ENCODE measurements at regions not wholly inside any gene's neighbourhood (a gene's known extent, or its start where the extent isn't known, plus 50 kb on each side); places are given as distances from the start of the nearest gene placed in this dataset.
"Not testable (repeated sequence)": the region's sequence is repeated elsewhere in the genome, so short reads cannot be mapped to it uniquely, and the experiment has no call there.

DNA sequence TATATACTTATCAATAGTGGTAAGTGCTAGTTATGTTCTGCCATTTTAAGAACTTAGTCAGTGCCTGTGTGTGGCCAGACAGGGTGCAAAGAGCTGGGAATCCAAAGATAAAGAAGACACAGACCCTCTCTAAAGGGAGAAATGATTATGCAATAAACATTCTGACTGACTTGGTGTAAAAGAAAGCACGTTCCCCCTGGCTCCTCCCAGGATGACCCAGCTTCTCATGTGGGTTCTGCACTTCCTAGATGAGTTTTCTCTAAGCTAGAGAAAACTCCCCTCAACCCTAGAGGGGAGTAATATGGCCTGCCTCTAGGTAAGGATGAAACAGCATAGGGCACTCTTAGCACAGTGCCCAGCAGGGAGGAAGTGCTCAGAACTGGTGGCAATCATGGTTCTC lies 231.2 kb downstream of the VRK1 start:
- DNase-seq (ENCODE audit: low read depth, low spot score) = no peak

GRCh38 chr14:97029800-97030199 lies 232.6 kb downstream of the VRK1 start:
- DNase-seq (ENCODE audit: low read depth, low spot score) = no peak

DNA sequence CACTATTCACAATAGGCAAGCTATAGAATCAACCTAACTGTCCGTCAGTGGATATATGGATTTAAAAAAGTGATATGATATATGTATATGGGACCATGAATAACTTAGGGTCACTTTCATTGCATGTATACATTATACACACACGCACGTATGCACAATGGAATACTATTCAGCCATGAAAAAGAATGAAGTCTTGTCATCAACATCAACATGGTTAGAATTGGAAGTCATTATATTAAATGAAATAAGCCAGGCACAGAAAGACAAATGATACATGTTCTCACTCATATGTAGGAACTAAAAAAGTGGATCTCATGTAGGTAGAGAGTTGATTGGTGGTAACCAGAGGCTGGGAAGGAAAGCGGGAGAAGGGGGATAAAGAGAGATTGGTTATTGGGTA lies 234.3 kb downstream of the VRK1 start:
- DNase-seq (ENCODE audit: low read depth, low spot score) = no peak

DNA sequence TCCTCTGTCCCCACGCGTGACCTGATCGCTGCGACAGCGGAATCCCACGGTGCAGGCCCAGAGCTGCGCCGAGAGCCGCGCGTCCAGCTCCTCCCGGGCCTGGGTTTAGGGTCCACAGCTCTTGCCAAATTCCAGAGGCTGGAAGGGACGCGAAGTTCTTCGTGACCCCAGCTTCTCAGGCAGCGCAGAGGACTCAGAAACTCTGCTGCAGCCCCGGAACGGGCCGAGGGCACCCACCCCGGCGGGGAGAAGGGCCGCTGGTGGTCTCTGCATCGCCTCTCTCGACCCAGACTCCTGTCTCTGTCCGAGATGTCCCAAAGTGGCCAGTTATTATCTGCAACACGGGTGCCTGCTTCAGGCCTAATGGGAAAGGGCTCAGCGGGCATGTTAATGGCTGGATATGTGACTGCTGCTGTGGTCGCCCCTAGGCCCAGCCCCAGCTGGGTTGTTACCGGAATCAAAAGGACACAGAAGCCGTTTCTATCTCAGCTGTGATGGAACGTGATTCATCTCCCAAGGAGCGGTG lies 236.4 kb downstream of the VRK1 start:
- no peak for DNase-seq (ENCODE audit: low read depth, low spot score)

- no peak for DNase-seq (ENCODE audit: low read depth, low spot score)
These were observed 239.1 kb downstream of the VRK1 start for GRCh38 chr14:97036086-97036852.

GRCh38 chr14:97039717-97040363 lies 242.7 kb downstream of the VRK1 start:
- DNase-seq (ENCODE audit: low read depth, low spot score) = no peak

DNA sequence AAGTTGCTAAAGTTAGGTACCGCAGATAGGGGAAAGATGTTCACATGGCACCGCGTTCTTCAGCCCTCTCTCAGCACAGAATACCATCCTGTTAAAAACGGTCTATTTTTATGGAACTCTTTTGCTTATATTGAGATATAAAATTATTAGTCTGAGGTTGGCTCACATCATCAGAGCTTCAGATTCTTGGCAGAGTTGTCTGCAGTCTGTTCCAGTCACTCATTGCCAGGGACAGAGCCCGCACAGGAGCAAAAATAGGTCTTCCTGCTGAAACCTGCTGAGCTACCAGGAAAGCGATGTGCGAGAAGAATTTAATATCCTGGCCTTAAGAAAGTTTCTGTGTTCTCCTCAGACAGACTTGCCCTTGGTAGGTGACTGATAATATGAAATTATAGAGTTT lies 249.8 kb downstream of the VRK1 start:
- DNase-seq (ENCODE audit: low read depth, low spot score) = no peak

- DNase-seq (ENCODE audit: low read depth, low spot score) = no peak
These were observed 254.8 kb downstream of the VRK1 start for GRCh38 chr14:97052001-97052400.

GRCh38 chr14:97053941-97054340 lies 256.8 kb downstream of the VRK1 start:
- no peak for DNase-seq (ENCODE audit: low read depth, low spot score)

GRCh38 chr14:97055355-97055754 lies 258.2 kb downstream of the VRK1 start:
- DNase-seq (ENCODE audit: low read depth, low spot score) = no peak

DNA sequence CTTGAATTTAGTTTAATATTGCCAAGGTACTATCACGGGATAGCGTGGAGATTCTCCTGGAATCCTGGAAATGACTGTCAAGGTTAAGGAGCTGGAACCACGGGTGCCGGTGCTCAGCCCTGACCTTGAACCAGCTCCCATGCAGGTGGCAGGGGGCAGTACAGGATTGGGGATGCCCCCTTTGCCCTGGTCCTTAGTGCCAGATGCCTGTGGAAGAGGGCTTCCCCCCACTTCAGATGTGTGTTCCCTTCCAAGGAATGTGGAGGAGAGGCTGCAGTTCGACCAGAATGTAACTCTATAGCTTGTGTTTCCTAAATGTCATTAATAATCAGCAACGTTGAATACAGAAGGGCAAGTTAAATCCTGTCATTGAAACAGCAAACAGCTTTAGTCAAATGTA lies 258.9 kb downstream of the VRK1 start:
- DNase-seq (ENCODE audit: low read depth, low spot score) = no peak

- no peak for DNase-seq (ENCODE audit: low read depth, low spot score)
These were observed 260.3 kb downstream of the VRK1 start for GRCh38 chr14:97057238-97058073.

DNA sequence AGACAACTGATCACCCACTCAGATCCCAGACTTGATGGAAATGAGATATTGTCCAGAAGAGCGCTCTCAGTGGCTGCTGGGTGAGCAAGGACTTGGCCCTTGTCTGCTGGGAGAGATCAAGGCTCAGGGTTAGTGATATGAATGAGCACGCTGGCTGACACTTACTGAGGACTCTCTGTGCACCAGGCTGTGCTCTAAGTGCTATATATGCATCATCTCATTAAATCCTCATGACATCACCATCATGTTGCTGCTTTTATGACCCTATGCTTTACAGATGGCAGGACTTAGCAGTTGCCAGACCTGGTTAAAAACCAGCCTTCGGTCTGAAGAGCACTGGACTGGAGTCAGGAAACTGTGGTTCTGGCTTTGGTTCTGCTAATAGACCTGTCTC lies 260.9 kb downstream of the VRK1 start:
- DNase-seq (ENCODE audit: low read depth, low spot score) = no peak

GRCh38 chr14:97058589-97058988 lies 261.4 kb downstream of the VRK1 start:
- no peak for DNase-seq (ENCODE audit: low read depth, low spot score)

DNA sequence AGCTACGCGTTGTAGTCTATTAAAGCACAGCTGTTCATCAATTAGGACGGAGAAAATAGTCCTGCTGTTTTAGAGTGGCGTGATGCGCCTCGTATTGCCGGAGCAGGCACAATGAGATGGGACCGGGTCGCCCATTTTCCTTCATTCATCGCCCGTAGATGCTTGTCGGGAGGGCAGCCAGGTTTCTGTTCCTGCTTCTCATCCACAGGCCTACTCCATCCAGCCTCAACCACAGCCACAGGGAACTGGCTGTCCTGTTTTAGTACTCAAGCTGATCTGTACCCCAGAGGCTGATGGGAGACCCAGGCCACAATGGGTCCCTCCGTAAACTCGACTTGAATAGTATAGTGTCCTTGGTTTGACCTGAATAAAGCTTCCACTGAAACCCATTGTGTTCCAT lies 264.0 kb downstream of the VRK1 start:
- no peak for DNase-seq (ENCODE audit: low read depth, low spot score)

DNA sequence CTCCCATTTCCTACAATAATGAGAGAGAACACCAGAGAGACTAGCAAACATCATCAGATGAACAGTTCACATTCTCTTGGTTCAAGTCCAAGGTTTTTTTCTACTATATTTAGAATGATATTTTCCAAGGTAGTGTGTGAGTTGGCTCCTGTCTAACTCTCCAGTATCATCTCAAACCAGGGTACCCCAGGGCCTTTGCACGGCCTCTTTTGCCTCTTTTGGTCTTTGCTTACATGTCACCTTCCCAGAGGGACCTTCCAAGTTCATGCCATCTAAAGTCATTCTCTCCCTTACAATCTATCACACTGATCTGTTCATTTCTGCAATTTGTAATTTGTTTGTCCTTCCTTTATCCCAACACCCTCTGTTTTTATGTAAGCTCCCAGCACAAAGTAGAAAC lies 264.5 kb downstream of the VRK1 start:
- no peak for DNase-seq (ENCODE audit: low read depth, low spot score)

DNA sequence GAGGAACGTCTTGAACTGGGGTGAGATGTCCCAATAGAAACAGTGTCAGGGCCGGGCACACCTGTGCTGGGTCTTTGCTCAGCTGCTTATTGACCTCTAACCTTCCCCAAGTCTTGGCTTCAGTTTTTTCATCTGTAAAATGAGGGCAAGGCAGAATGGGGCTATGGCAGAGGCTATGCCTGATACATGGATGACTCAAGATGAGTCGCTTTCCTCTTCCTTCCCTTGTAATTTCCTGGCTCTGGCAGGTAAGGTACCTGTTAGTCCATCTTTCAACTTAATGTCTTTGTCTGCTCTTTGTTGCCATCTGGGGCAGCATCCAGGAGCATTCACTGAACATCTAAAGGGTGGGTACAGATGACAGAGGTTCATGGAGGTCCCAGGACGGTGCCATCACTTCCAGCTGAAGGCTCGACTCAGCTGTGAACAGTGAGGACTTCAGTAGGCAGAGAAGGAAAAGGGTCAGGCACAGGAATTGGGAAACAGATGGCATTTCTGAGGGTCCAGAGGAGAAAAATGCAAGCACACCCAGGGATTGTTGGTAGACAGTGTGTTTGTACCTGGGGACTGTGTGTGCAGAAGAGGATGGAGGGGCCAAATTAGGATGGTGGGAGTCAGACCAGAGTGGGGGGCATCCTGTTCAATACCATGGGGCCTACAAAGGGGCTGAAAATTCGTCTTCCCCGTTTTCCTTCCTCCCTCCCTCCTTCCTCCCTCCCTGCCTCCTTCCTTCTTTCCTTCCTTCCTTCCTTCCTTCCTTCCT lies 268.3 kb downstream of the VRK1 start:
- no peak for DNase-seq (ENCODE audit: low read depth, low spot score)

GRCh38 chr14:97066068-97066899 lies 269.1 kb downstream of the VRK1 start:
- DNase-seq (ENCODE audit: low read depth, low spot score) = no peak

DNA sequence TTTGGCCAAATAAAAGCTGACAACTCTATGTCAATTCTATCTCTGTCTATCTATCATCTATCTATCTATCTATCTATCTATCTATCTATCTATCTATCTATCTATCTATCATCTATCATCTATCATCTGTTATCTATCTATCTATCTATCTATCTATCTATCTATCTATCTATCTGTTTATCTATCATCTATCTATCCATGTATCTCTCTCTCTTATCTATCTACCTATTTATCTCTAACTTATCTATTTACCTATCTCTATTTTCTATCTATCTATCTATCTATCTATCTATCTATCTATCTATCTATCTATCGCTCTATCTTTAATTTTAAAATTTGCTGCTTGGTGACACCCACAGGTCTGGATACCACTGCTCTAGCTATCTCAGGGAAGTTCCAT lies 271.1 kb downstream of the VRK1 start:
- not testable (repeated sequence) for DNase-seq (ENCODE audit: low read depth, low spot score)

DNA sequence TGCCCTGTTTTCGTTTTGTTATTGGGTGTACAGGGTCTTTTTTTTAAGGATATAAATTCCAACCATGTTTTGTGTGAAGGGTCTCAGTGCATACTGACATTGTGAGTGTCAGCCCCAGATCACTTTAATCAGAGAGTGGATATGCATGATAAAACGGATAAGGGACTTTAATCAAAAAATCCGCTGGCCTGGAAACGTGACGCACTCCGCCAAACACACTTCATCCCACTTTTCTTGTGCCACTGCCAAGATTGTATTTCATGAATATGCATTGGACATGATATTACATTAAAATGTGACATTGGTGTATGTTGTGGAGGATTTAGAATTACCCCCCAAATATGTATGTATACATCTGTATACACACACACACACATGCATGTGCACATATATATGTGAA lies 273.1 kb downstream of the VRK1 start:
- no peak for DNase-seq (ENCODE audit: low read depth, low spot score)

GRCh38 chr14:97071177-97071576 lies 274.0 kb downstream of the VRK1 start:
- DNase-seq (ENCODE audit: low read depth, low spot score) = no peak
